GM23338 (cell line): ENCODE measurements at regions not wholly inside any gene's neighbourhood (a gene's known extent, or its start where the extent isn't known, plus 50 kb on each side); places are given as distances from the start of the nearest gene placed in this dataset.

Experiments
- ATAC-seq: fragments of 200-7000 bp; cut with Tn5 transposase; 3 replicates; pipeline ENCODE4 v1.9.1; 2020
- DNase-seq: peaks from one replicate; pipeline ENCODE4 v3.0.0-alpha.2; 2015; ENCODE audit warnings: low spot score
- H2AFZ ChIP-seq: fragments of 200-600 bp; sonication (generic); 2 replicates; pipeline ENCODE4 v1.8.0; 2016; ENCODE audit warnings: antibody characterized with exemption, mild to moderate bottlenecking, moderate library complexity
- H3F3A ChIP-seq: fragments of 200-600 bp; sonication (generic); replicated peaks from 2 replicates; pipeline ENCODE4 v1.8.0; 2017; ENCODE audit warnings: antibody characterized with exemption, mixed run types, low read depth
- H3K27ac ChIP-seq: fragments of 200-600 bp; sonication (generic); 2 replicates; pipeline ENCODE4 v1.6.1; 2016; ENCODE audit warnings: low read depth
- H3K27me3 ChIP-seq: fragments of 200-600 bp; sonication (generic); 2 replicates; pipeline ENCODE4 v1.8.0; 2016; ENCODE audit warnings: mild to moderate bottlenecking, mixed run types, moderate library complexity; ENCODE audit not compliant: insufficient read depth
- H3K36me3 ChIP-seq: fragments of 200-600 bp; sonication (generic); 2 replicates; pipeline ENCODE4 v1.8.0; 2016; ENCODE audit warnings: mild to moderate bottlenecking; ENCODE audit not compliant: insufficient read depth
- H3K4me1 ChIP-seq: fragments of 200-600 bp; sonication (generic); 2 replicates; pipeline ENCODE4 v1.8.0; 2016; ENCODE audit warnings: mild to moderate bottlenecking, moderate library complexity; ENCODE audit not compliant: insufficient read depth
- H3K4me2 ChIP-seq: fragments of 200-600 bp; sonication (generic); 2 replicates; pipeline ENCODE4 v1.7.1; 2017; ENCODE audit warnings: mixed run types
- H3K4me3 ChIP-seq: fragments of 200-600 bp; sonication (generic); 2 replicates; pipeline ENCODE4 v1.6.1; 2016; ENCODE audit warnings: mixed run types
- H3K79me2 ChIP-seq: fragments of 200-600 bp; sonication (generic); replicated peaks from 2 replicates; pipeline ENCODE4 v1.8.0; 2017; ENCODE audit warnings: mild to moderate bottlenecking; ENCODE audit not compliant: insufficient read depth
- H3K9me2 ChIP-seq: fragments of 200-600 bp; sonication (generic); 2 replicates; pipeline ENCODE4 v1.8.0; 2017; ENCODE audit not compliant: insufficient read depth
- H4K20me1 ChIP-seq: fragments of 200-600 bp; sonication (generic); replicated peaks from 2 replicates; pipeline ENCODE4 v1.8.0; 2017; ENCODE audit warnings: mild to moderate bottlenecking; ENCODE audit not compliant: insufficient read depth
- H3K27ac Mint-ChIP-seq: 2 replicates; pipeline ENCODE4 v1.8.0; 2020; ENCODE audit warnings: inconsistent platforms, mild to moderate bottlenecking, moderate library complexity, mixed read lengths
- H3K27me3 Mint-ChIP-seq: 3 replicates; pipeline ENCODE4 v1.8.0; 2022; ENCODE audit warnings: low read depth, mild to moderate bottlenecking, moderate library complexity, mixed read lengths, inconsistent platforms; ENCODE audit not compliant: insufficient read depth, poor library complexity
- H3K36me3 Mint-ChIP-seq: 3 replicates; pipeline ENCODE4 v1.8.0; 2021; ENCODE audit warnings: low read depth, mild to moderate bottlenecking, inconsistent platforms, moderate library complexity, mixed read lengths
- H3K4me1 Mint-ChIP-seq: 3 replicates; pipeline ENCODE4 v1.8.0; 2020; ENCODE audit warnings: mild to moderate bottlenecking, inconsistent platforms, mixed read lengths
- H3K4me3 Mint-ChIP-seq: 3 replicates; pipeline ENCODE4 v1.8.0; 2021; ENCODE audit warnings: moderate library complexity, mild to moderate bottlenecking, inconsistent platforms, mixed read lengths
- H3K9me3 Mint-ChIP-seq: 3 replicates; pipeline ENCODE4 v1.8.0; 2020; ENCODE audit warnings: moderate library complexity, mild to moderate bottlenecking, inconsistent platforms, mixed read lengths
- JUNB ChIP-seq: IDR thresholded peaks from one replicate; pipeline ENCODE4 v1.6.1; 2016; ENCODE audit warnings: antibody characterized with exemption; ENCODE audit not compliant: unreplicated experiment
- NANOG ChIP-seq: IDR thresholded peaks from 2 replicates; pipeline ENCODE4 v1.6.1; 2016; ENCODE audit warnings: antibody characterized with exemption, borderline replicate concordance
- POLR2AphosphoS5 ChIP-seq: IDR thresholded peaks from 2 replicates; pipeline ENCODE4 v1.6.1; 2016; ENCODE audit warnings: antibody characterized with exemption, low read depth
- ZNF331 ChIP-seq: fragments of 250-450 bp; sonication (Bioruptor Pico); IDR thresholded peaks from 2 replicates; pipeline ENCODE4 v1.5.0; 2020; ENCODE audit warnings: low read depth, mild to moderate bottlenecking, moderate library complexity
- TF ChIP-seq, protein P1 (sequence below): fragments of 250-450 bp; sonication (Bioruptor Pico); IDR thresholded peaks from 2 replicates; pipeline ENCODE4 v1.5.0; 2020; ENCODE audit warnings: mild to moderate bottlenecking, moderate library complexity
- TF ChIP-seq, protein P2 (sequence below): IDR thresholded peaks from one replicate; pipeline ENCODE4 v1.6.1; 2018; ENCODE audit warnings: antibody characterized with exemption; ENCODE audit not compliant: unreplicated experiment
- TF ChIP-seq, protein P3 (sequence below), 2 experiments: fragments of 200-600 bp in 1 of 2; sonication (generic) in 1 of 2; conservative IDR thresholded peaks; 2 replicates each; pipeline versions ENCODE4 v1.5.1 to v1.6.1; 2016 to 2017; ENCODE audit warnings: antibody characterized with exemption in 2 of 2, low read depth in 2 of 2, mild to moderate bottlenecking in 2 of 2, moderate library complexity in 1 of 2

DNA sequence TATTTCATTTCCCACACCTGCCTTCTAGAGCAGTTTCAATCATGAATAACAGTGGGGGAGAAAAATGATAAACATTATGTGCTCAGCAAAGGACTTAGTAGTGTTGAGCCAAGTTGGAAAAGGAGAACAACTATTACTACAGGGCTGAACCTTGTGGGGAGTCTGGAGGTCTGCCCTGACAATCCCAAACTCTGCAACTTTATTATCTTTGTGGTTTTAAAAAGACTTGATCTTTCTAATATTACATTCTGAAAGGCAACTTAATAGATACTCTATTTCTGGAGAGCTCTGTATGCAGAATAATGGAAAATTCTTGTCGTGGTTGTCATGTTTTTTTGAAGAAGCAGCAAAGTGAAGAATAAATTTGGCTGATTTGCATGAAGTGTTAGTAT lies 116.1 kb downstream of the SPCS3 start (continued):
- TF ChIP-seq, protein P1, sequence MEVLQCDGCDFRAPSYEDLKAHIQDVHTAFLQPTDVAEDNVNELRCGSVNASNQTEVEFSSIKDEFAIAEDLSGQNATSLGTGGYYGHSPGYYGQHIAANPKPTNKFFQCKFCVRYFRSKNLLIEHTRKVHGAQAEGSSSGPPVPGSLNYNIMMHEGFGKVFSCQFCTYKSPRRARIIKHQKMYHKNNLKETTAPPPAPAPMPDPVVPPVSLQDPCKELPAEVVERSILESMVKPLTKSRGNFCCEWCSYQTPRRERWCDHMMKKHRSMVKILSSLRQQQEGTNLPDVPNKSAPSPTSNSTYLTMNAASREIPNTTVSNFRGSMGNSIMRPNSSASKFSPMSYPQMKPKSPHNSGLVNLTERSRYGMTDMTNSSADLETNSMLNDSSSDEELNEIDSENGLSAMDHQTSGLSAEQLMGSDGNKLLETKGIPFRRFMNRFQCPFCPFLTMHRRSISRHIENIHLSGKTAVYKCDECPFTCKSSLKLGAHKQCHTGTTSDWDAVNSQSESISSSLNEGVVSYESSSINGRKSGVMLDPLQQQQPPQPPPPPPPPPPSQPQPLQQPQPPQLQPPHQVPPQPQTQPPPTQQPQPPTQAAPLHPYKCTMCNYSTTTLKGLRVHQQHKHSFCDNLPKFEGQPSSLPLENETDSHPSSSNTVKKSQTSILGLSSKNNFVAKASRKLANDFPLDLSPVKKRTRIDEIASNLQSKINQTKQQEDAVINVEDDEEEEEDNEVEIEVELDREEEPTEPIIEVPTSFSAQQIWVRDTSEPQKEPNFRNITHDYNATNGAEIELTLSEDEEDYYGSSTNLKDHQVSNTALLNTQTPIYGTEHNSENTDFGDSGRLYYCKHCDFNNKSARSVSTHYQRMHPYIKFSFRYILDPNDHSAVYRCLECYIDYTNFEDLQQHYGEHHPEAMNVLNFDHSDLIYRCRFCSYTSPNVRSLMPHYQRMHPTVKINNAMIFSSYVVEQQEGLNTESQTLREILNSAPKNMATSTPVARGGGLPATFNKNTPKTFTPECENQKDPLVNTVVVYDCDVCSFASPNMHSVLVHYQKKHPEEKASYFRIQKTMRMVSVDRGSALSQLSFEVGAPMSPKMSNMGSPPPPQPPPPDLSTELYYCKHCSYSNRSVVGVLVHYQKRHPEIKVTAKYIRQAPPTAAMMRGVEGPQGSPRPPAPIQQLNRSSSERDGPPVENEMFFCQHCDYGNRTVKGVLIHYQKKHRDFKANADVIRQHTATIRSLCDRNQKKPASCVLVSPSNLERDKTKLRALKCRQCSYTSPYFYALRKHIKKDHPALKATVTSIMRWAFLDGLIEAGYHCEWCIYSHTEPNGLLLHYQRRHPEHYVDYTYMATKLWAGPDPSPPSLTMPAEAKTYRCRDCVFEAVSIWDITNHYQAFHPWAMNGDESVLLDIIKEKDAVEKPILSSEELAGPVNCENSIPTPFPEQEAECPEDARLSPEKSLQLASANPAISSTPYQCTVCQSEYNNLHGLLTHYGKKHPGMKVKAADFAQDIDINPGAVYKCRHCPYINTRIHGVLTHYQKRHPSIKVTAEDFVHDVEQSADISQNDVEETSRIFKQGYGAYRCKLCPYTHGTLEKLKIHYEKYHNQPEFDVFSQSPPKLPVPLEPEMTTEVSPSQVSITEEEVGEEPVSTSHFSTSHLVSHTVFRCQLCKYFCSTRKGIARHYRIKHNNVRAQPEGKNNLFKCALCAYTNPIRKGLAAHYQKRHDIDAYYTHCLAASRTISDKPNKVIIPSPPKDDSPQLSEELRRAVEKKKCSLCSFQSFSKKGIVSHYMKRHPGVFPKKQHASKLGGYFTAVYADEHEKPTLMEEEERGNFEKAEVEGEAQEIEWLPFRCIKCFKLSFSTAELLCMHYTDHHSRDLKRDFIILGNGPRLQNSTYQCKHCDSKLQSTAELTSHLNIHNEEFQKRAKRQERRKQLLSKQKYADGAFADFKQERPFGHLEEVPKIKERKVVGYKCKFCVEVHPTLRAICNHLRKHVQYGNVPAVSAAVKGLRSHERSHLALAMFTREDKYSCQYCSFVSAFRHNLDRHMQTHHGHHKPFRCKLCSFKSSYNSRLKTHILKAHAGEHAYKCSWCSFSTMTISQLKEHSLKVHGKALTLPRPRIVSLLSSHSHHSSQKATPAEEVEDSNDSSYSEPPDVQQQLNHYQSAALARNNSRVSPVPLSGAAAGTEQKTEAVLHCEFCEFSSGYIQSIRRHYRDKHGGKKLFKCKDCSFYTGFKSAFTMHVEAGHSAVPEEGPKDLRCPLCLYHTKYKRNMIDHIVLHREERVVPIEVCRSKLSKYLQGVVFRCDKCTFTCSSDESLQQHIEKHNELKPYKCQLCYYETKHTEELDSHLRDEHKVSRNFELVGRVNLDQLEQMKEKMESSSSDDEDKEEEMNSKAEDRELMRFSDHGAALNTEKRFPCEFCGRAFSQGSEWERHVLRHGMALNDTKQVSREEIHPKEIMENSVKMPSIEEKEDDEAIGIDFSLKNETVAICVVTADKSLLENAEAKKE (CRISPR knock-in tag) = no peak
- TF ChIP-seq JUNB = no peak

DNA sequence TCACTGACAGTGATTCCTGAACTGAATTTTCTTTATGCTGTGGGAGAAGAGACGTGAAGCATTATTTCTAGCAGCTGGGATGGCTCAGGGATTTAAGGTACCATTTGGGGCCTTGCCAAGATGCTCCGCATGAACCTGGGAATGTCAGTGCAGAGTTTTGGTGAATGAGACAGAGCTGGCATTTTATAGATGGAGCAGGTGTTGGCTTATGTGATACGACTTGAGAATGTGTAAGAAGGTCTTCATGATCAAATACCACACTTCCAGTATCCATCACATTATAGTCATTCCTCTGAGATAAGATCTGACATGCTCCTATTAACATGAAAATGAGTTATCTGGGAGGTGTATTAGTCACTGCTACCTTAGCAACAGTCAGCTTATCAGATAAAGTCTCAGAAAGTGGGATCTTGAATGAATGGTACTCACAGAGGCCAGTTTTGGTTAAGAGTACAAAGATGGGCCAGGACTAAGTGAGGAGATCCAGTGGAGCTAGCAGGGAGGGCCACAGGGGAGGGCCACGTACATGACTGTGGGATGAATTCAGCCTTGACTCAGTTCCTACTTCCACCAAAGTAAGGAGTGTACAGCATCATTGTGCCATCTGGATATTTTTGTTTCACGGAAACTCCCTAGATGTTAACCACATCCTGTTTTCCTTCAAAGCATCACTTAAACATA lies 116.7 kb downstream of the SPCS3 start:
- no peak overlapping the region for H3K27ac Mint-ChIP-seq
- Histone ChIP-seq H2AFZ (no peak overlapping the region), H3K36me3 (no peaks in the 10 kb centered on the region), H3F3A (no peaks in the 10 kb centered on the region), H3K79me2 (no peaks in the 10 kb centered on the region), H3K9me2 (peaks cover 4% of the 10 kb centered on the region; the same call in 1 of the 2 replicates), H3K27me3 (no peaks in the 10 kb centered on the region), H3K4me2 (no peak overlapping the region), H4K20me1 (no peaks in the 10 kb centered on the region), H3K4me1 (no peaks in the 10 kb centered on the region), H3K4me3 (no peak overlapping the region), H3K27ac (no peak overlapping the region)
- TF ChIP-seq NANOG (no peak), ZNF331 (CRISPR knock-in tag) (no peak), POLR2AphosphoS5 (no peak)
- TF ChIP-seq, protein P2, sequence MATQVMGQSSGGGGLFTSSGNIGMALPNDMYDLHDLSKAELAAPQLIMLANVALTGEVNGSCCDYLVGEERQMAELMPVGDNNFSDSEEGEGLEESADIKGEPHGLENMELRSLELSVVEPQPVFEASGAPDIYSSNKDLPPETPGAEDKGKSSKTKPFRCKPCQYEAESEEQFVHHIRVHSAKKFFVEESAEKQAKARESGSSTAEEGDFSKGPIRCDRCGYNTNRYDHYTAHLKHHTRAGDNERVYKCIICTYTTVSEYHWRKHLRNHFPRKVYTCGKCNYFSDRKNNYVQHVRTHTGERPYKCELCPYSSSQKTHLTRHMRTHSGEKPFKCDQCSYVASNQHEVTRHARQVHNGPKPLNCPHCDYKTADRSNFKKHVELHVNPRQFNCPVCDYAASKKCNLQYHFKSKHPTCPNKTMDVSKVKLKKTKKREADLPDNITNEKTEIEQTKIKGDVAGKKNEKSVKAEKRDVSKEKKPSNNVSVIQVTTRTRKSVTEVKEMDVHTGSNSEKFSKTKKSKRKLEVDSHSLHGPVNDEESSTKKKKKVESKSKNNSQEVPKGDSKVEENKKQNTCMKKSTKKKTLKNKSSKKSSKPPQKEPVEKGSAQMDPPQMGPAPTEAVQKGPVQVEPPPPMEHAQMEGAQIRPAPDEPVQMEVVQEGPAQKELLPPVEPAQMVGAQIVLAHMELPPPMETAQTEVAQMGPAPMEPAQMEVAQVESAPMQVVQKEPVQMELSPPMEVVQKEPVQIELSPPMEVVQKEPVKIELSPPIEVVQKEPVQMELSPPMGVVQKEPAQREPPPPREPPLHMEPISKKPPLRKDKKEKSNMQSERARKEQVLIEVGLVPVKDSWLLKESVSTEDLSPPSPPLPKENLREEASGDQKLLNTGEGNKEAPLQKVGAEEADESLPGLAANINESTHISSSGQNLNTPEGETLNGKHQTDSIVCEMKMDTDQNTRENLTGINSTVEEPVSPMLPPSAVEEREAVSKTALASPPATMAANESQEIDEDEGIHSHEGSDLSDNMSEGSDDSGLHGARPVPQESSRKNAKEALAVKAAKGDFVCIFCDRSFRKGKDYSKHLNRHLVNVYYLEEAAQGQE = no peak
- TF ChIP-seq, protein P3, sequence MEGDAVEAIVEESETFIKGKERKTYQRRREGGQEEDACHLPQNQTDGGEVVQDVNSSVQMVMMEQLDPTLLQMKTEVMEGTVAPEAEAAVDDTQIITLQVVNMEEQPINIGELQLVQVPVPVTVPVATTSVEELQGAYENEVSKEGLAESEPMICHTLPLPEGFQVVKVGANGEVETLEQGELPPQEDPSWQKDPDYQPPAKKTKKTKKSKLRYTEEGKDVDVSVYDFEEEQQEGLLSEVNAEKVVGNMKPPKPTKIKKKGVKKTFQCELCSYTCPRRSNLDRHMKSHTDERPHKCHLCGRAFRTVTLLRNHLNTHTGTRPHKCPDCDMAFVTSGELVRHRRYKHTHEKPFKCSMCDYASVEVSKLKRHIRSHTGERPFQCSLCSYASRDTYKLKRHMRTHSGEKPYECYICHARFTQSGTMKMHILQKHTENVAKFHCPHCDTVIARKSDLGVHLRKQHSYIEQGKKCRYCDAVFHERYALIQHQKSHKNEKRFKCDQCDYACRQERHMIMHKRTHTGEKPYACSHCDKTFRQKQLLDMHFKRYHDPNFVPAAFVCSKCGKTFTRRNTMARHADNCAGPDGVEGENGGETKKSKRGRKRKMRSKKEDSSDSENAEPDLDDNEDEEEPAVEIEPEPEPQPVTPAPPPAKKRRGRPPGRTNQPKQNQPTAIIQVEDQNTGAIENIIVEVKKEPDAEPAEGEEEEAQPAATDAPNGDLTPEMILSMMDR (conservative IDR thresholded peaks at IDR 0.05; ENCODE audit: low read depth in 2 of 2) = no peak
- H3K36me3 Mint-ChIP-seq = no peaks in the 10 kb centered on the region
- H3K4me3 Mint-ChIP-seq = no peak overlapping the region
- DNase-seq = no peak
- no peaks in the 10 kb centered on the region for H3K9me3 Mint-ChIP-seq
- H3K27me3 Mint-ChIP-seq = no peaks in the 10 kb centered on the region
- ATAC-seq = no peak
- H3K4me1 Mint-ChIP-seq = no peaks in the 10 kb centered on the region
